MCF 10A (cell line): ENCODE measurements at regions not wholly inside any gene's neighbourhood (a gene's known extent, or its start where the extent isn't known, plus 50 kb on each side); places are given as distances from the start of the nearest gene placed in this dataset.

Source experiments
- BruUV-seq: library from RNA; stranded (reverse); fragments of 400-500 nt; replicated peaks from 2 replicates; lab custom pipeline; 2021; lab: Mats Ljungman, UMichigan
- CTCF ChIA-PET: fragments of 300-600 bp; sonication (Branson Sonifier 250); formaldehyde crosslinking; extraction: SDS; loops from one replicate; lab custom pipeline; 2021; ENCODE audit warnings: antibody characterized with exemption, inconsistent platforms; lab: Yijun Ruan, JAX
- POLR2A ChIA-PET: fragments of 300-600, 350-650 bp; sonication (Branson Sonifier 250); formaldehyde crosslinking; extraction: SDS; loops from one replicate; lab custom pipeline; 2020; ENCODE audit warnings: antibody characterized with exemption, inconsistent platforms; lab: Yijun Ruan, JAX
- DNase-seq: peaks from one replicate; pipeline ENCODE4 v3.0.0-alpha.2; 2018; ENCODE audit not compliant: unreplicated experiment
- H3K27ac Mint-ChIP-seq: one replicate; pipeline ENCODE4 v1.8.0; 2022; ENCODE audit warnings: mild to moderate bottlenecking, low read depth, mixed read lengths; ENCODE audit not compliant: unreplicated experiment
- H3K27me3 Mint-ChIP-seq: one replicate; pipeline ENCODE4 v1.8.0; 2022; ENCODE audit warnings: mixed read lengths; ENCODE audit not compliant: insufficient read depth, unreplicated experiment
- H3K36me3 Mint-ChIP-seq: one replicate; pipeline ENCODE4 v1.8.0; 2022; ENCODE audit warnings: mild to moderate bottlenecking, moderate library complexity, mixed read lengths; ENCODE audit not compliant: insufficient read depth, unreplicated experiment
- H3K4me1 Mint-ChIP-seq: one replicate; pipeline ENCODE4 v1.8.0; 2022; ENCODE audit warnings: mixed read lengths; ENCODE audit not compliant: insufficient read depth, unreplicated experiment
- H3K4me3 Mint-ChIP-seq: one replicate; pipeline ENCODE4 v1.8.0; 2022; ENCODE audit warnings: mild to moderate bottlenecking, moderate library complexity, mixed read lengths; ENCODE audit not compliant: unreplicated experiment
- H3K9me3 Mint-ChIP-seq: one replicate; pipeline ENCODE4 v1.8.0; 2022; ENCODE audit warnings: mixed read lengths; ENCODE audit not compliant: unreplicated experiment
- CTCF ChIP-seq: fragments of 200-600 bp; IDR thresholded peaks from one replicate; pipeline ENCODE4 v1.8.0; 2022; ENCODE audit warnings: antibody characterized with exemption, mild to moderate bottlenecking; ENCODE audit not compliant: unreplicated experiment
- intact Hi-C: fragments of 100-400 bp; cut with micrococcal nuclease; formaldehyde crosslinking; loops from 2 replicates; pipeline ENCODE4 v1.14.1; 2022

DNA sequence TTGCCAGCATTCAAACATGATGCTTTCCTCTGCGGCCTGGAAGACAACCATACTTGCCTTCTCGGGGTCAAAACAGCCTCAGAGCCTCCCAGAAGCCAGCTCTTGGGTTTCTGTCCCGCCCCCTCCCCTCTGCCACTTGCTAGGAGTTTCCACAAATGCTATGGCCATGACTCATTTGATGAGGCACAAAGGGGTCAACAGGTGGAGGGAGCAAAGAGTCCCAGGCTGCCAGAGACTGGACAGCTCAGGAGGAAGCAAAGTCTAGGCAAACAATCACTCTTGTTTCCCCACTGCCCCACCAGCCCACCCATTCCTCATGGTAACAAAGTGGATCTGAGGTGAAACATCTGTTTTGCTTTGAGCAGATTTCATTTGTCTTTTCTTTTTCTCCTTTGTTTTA lies 551.1 kb downstream of the TNS1 start:
- Mint-ChIP-seq H3K27ac (no peak overlapping the region), H3K27me3 (no peaks in the 10 kb centered on the region), H3K9me3 (no peaks in the 10 kb centered on the region), H3K4me1 (no peaks in the 10 kb centered on the region), H3K36me3 (no peaks in the 10 kb centered on the region), H3K4me3 (no peak overlapping the region)
- BruUV-seq = no TSS peak
- DNase-seq = peak; percentile 20
- ChIA-PET CTCF (interaction anchor here (0.6 to 1.1 kb wide), 3 partner anchors 35 to 286 kb away, joined by 3 read pairs; no protein-coding TSS in a partner anchor), POLR2A (no interaction called here)
- TF ChIP-seq CTCF = no peak
- intact Hi-C loops = no loop called here

DNA sequence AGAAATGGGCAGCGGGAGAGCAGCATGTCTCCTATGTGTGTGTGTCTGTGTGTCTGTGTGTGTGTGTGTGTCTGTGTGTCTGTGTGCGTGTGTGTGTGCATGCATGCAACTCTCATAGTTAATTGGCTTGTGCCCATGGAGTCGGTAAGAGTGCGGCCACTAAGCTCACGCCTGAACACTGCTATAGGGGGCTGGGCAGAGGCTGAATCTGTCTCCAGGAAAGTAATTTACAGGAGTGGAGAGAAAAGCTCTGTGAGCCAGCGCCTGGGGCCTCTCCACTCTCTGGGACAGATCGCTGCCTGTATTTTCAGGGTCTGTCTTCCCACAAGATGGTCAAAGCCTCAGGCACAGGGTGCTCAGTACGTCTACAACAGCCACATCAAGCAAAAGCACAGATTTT lies 553.4 kb downstream of the TNS1 start:
- ChIA-PET CTCF (interaction anchor here (0.5 kb wide), 2 partner anchors 9 to 207 kb away, joined by 3 to 4 read pairs; no protein-coding TSS in a partner anchor), POLR2A (no interaction called here)
- Mint-ChIP-seq H3K9me3 (no peaks in the 10 kb centered on the region), H3K4me1 (no peaks in the 10 kb centered on the region), H3K36me3 (no peaks in the 10 kb centered on the region), H3K27me3 (no peaks in the 10 kb centered on the region), H3K27ac (no peak overlapping the region), H3K4me3 (no peak overlapping the region)
- BruUV-seq = no TSS peak
- no peak for TF ChIP-seq CTCF
- intact Hi-C loops = no loop called here
- no peak for DNase-seq

DNA sequence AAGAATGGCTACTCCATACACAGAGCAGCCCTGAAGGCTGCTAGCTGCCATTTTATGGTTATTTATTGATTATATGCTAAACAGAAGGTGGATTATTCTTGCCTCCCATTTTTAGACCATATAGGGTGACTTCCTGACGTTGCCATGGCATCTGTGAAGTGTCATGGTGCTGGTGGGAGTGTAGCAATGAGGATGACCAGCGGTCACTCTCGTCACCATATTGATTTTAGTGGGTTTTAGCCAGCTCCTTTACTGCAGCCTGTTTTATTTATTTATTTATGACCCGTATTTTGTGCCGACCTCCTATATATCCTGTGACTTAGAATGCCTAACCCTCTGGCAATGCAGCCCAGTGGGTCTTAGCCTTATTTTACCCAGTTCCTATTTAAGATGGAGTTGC lies 553.9 kb downstream of the TNS1 start:
- Mint-ChIP-seq H3K36me3 (no peaks in the 10 kb centered on the region), H3K9me3 (no peaks in the 10 kb centered on the region), H3K4me3 (no peak overlapping the region), H3K27ac (no peak overlapping the region), H3K4me1 (no peaks in the 10 kb centered on the region), H3K27me3 (no peaks in the 10 kb centered on the region)
- DNase-seq = no peak
- intact Hi-C loops = no loop called here
- BruUV-seq = no TSS peak
- no peak for TF ChIP-seq CTCF
- ChIA-PET POLR2A (no interaction called here), CTCF (interaction anchor here (0.5 kb wide), 1 partner anchor 207 kb away, joined by 3 read pairs; no protein-coding TSS in a partner anchor)

- Mint-ChIP-seq H3K36me3 (no peaks in the 10 kb centered on the region), H3K4me1 (no peaks in the 10 kb centered on the region), H3K9me3 (no peaks in the 10 kb centered on the region), H3K27me3 (no peaks in the 10 kb centered on the region), H3K4me3 (no peak overlapping the region), H3K27ac (no peak overlapping the region)
- ChIA-PET CTCF (interaction anchor here (0.6 kb wide), 1 partner anchor 486 kb away, joined by 3 read pairs; no protein-coding TSS in a partner anchor), POLR2A (interaction anchor here (0.6 kb wide), 1 partner anchor 927 kb away, joined by 3 read pairs; no protein-coding TSS in a partner anchor)
- BruUV-seq = no TSS peak
- no peak for DNase-seq
- TF ChIP-seq CTCF = no peak
- intact Hi-C loops = no loop called here
Measured at GRCh38 chr2:217445723-217446122, 557.1 kb downstream of the TNS1 start.
